ENCODE measurements at regions not wholly inside any gene's neighbourhood (a gene's known extent, or its start where the extent isn't known, plus 50 kb on each side); places are given as distances from the start of the nearest gene placed in this dataset.

DNA sequence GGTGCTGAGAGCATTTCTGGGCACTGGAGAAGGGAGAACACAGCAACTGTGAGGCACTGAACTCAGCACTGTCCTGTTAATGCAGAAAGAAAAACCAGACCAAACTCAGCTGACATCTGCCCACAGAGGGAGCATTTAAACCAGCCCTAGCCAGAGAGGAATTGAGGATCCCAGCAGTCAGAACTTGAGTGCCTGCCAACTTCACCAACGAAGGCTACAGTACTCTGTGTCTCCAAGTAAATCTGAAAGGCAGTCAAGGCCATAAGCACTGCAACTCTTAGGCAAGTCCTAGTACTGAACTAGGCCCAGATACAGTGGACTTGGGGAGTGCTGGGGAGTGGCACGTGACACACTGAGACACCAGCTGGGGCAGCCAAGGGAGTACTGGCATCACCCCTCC, 176.2 kb upstream of the ZC3H15 start:
- no peaks in the 10 kb centered on the region for H3K27me3 ChIP-seq (ENCODE audit: insufficient read depth, low read length)
- H3K4me3 ChIP-seq (ENCODE audit: low read length), result no peak overlapping the region
- peaks cover 24% of the 10 kb centered on the region for H3K4me1 ChIP-seq (ENCODE audit: insufficient read depth, low read length)
- peaks cover 25% of the 10 kb centered on the region for H3K9me3 ChIP-seq (ENCODE audit: insufficient read depth, low read depth, low read length)
- H3K27ac ChIP-seq (ENCODE audit: low read length), result no peak overlapping the region
- no peak overlapping the region for H3K9ac ChIP-seq (ENCODE audit: low read depth, low read length)
- no peaks in the 10 kb centered on the region for H3K36me3 ChIP-seq (ENCODE audit: insufficient read depth, low read depth, low read length)

GRCh38 chr2:186319105-186319504, 167.0 kb upstream of the ZC3H15 start:
- no peak overlapping the region for H3K27ac ChIP-seq (ENCODE audit: low read length)
- H3K27me3 ChIP-seq (ENCODE audit: insufficient read depth, low read length), result no peaks in the 10 kb centered on the region
- no peak overlapping the region for H3K9ac ChIP-seq (ENCODE audit: low read depth, low read length)
- no peaks in the 10 kb centered on the region for H3K4me1 ChIP-seq (ENCODE audit: insufficient read depth, low read length)
- no peak overlapping the region for H3K4me3 ChIP-seq (ENCODE audit: low read length)
- H3K9me3 ChIP-seq (ENCODE audit: insufficient read depth, low read depth, low read length), result peaks cover 7% of the 10 kb centered on the region; the same call in 1 of the 2 replicates
- H3K36me3 ChIP-seq (ENCODE audit: insufficient read depth, low read depth, low read length), result no peaks in the 10 kb centered on the region

DNA sequence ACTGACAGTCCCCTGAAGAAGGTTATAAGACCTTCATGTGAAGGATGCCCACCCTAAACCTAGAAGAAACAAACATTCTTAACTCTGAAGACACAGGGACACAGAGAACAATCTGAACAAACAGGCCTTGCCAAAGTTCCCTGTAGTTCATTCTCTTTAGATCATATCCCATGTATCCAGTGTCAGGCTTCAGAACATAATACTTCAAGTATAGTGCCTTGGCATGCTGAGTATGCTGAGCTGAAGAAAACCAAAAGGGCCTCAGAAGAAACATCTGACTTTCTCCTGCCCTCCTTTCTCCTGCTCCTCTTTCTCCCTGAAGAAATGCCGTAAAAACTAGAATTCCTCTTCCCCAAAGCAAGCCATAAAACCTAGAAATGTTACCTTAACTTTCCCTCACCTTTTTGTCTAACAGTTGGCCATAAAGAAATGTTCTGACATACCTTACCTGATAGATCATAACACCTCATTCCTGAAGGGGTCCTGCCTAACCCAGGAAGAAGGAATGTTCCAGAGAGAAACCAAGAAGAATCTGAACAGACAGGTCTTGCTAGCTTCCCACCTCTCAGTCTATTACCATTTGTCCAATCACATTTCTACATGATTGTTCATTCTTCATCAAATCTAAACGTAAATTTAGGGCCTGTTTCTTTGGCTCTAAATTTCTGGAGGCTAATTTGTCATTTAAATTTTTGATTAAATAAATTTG, 160.1 kb upstream of the ZC3H15 start:
- Histone ChIP-seq H3K27me3 (ENCODE audit: insufficient read depth, low read length) (no peaks in the 10 kb centered on the region), H3K4me1 (ENCODE audit: insufficient read depth, low read length) (no peaks in the 10 kb centered on the region), H3K36me3 (ENCODE audit: insufficient read depth, low read depth, low read length) (no peaks in the 10 kb centered on the region), H3K4me3 (ENCODE audit: low read length) (no peak overlapping the region), H3K9me3 (ENCODE audit: insufficient read depth, low read depth, low read length) (no peaks in the 10 kb centered on the region), H3K9ac (ENCODE audit: low read depth, low read length) (no peak overlapping the region), H3K27ac (ENCODE audit: low read length) (no peak overlapping the region)

DNA sequence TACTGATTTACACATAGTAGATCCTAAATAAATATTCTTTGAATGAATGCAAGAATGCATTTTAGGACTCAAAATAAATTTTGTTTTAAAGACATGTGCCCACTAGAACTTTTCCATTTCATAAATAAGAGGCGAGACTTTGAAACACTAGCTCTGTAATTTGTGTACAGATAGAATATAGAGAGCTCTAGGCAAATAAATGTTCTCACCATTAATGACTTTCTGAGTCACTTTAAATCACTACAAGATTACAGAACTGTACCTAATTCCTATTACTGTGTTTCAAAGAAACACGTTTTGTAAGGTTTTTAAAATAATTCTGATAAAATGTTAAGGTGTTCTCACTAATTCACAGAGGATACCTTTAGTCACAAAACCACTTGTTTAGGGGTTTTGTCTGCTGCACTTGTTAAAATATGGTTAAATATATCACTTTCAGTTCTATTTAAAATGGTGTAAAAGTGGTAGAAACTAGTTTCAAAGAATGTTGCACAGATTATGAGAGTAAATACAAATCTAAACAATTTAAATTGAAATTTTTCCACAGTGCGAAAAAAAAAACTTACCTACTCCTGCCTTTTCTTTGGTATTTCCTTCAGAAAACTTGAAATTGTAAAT, 158.7 kb upstream of the ZC3H15 start:
- Histone ChIP-seq H3K4me3 (ENCODE audit: low read length) (no peak overlapping the region), H3K27me3 (ENCODE audit: insufficient read depth, low read length) (no peaks in the 10 kb centered on the region), H3K36me3 (ENCODE audit: insufficient read depth, low read depth, low read length) (no peaks in the 10 kb centered on the region), H3K27ac (ENCODE audit: low read length) (no peak overlapping the region), H3K4me1 (ENCODE audit: insufficient read depth, low read length) (no peaks in the 10 kb centered on the region), H3K9ac (ENCODE audit: low read depth, low read length) (no peak overlapping the region), H3K9me3 (ENCODE audit: insufficient read depth, low read depth, low read length) (no peaks in the 10 kb centered on the region)

GRCh38 chr2:186328838-186329237, 157.2 kb upstream of the ZC3H15 start:
- no peaks in the 10 kb centered on the region for H3K4me1 ChIP-seq (ENCODE audit: insufficient read depth, low read length)
- no peak overlapping the region for H3K27ac ChIP-seq (ENCODE audit: low read length)
- no peaks in the 10 kb centered on the region for H3K27me3 ChIP-seq (ENCODE audit: insufficient read depth, low read length)
- no peaks in the 10 kb centered on the region for H3K9me3 ChIP-seq (ENCODE audit: insufficient read depth, low read depth, low read length)
- H3K4me3 ChIP-seq (ENCODE audit: low read length), result no peak overlapping the region
- no peaks in the 10 kb centered on the region for H3K36me3 ChIP-seq (ENCODE audit: insufficient read depth, low read depth, low read length)
- H3K9ac ChIP-seq (ENCODE audit: low read depth, low read length), result no peak overlapping the region

GRCh38 chr2:186330050-186330449, 156.0 kb upstream of the ZC3H15 start:
- no peaks in the 10 kb centered on the region for H3K27me3 ChIP-seq (ENCODE audit: insufficient read depth, low read length)
- no peak overlapping the region for H3K9ac ChIP-seq (ENCODE audit: low read depth, low read length)
- H3K9me3 ChIP-seq (ENCODE audit: insufficient read depth, low read depth, low read length), result no peaks in the 10 kb centered on the region

GRCh38 chr2:186339716-186340115, 146.3 kb upstream of the ZC3H15 start:
- no peaks in the 10 kb centered on the region for H3K27me3 ChIP-seq (ENCODE audit: insufficient read depth, low read length)
- H3K36me3 ChIP-seq (ENCODE audit: insufficient read depth, low read depth, low read length), result no peaks in the 10 kb centered on the region
- no peak overlapping the region for H3K4me3 ChIP-seq (ENCODE audit: low read length)
- peaks cover 3% of the 10 kb centered on the region; the same call in 1 of the 2 replicates for H3K9me3 ChIP-seq (ENCODE audit: insufficient read depth, low read depth, low read length)
- H3K27ac ChIP-seq (ENCODE audit: low read length), result no peak overlapping the region
- H3K4me1 ChIP-seq (ENCODE audit: insufficient read depth, low read length), result no peaks in the 10 kb centered on the region
- H3K9ac ChIP-seq (ENCODE audit: low read depth, low read length), result no peak overlapping the region

More at GRCh38 chr2:186330050-186330449, 156.0 kb upstream of the ZC3H15 start:
- H3K4me3 ChIP-seq (ENCODE audit: low read length), result no peak overlapping the region
- H3K4me1 ChIP-seq (ENCODE audit: insufficient read depth, low read length), result no peaks in the 10 kb centered on the region
- H3K36me3 ChIP-seq (ENCODE audit: insufficient read depth, low read depth, low read length), result no peaks in the 10 kb centered on the region
- no peak overlapping the region for H3K27ac ChIP-seq (ENCODE audit: low read length)

GRCh38 chr2:186342029-186342428, 144.0 kb upstream of the ZC3H15 start:
- no peaks in the 10 kb centered on the region for H3K27me3 ChIP-seq (ENCODE audit: insufficient read depth, low read length)
- peaks cover 3% of the 10 kb centered on the region; the same call in 1 of the 2 replicates for H3K9me3 ChIP-seq (ENCODE audit: insufficient read depth, low read depth, low read length)
- peaks cover 3% of the 10 kb centered on the region; the same call in 1 of the 2 replicates for H3K4me1 ChIP-seq (ENCODE audit: insufficient read depth, low read length)
- no peak overlapping the region for H3K9ac ChIP-seq (ENCODE audit: low read depth, low read length)
- no peaks in the 10 kb centered on the region for H3K36me3 ChIP-seq (ENCODE audit: insufficient read depth, low read depth, low read length)
- H3K4me3 ChIP-seq (ENCODE audit: low read length), result no peak overlapping the region
- no peak overlapping the region for H3K27ac ChIP-seq (ENCODE audit: low read length)

- Histone ChIP-seq H3K9ac (ENCODE audit: low read depth, low read length) (no peak overlapping the region), H3K27me3 (ENCODE audit: insufficient read depth, low read length) (no peaks in the 10 kb centered on the region), H3K9me3 (ENCODE audit: insufficient read depth, low read depth, low read length) (no peaks in the 10 kb centered on the region), H3K4me3 (ENCODE audit: low read length) (no peak overlapping the region), H3K36me3 (ENCODE audit: insufficient read depth, low read depth, low read length) (no peaks in the 10 kb centered on the region), H3K4me1 (ENCODE audit: insufficient read depth, low read length) (peaks cover 3% of the 10 kb centered on the region; the same call in 1 of the 2 replicates), H3K27ac (ENCODE audit: low read length) (no peak overlapping the region)
These were observed 140.3 kb upstream of the ZC3H15 start for GRCh38 chr2:186345745-186346144.

DNA sequence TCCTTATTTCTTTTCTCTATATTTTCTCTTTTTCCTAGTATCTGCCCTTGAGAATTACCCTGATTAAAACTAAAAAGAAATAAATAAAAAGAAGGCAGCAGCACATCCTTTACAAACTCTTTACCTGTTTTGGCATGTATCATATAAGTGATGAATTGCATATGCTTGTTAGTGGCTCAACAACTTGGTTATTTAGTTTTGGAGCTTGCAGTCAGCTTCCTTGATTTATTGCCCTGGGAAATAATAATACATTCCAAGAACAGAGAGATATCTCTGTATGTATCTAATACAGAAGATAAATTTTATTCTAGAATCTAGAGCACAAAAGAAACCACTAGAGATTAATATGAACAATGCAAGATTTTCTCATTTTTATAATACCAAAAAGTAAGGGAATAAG, 139.8 kb upstream of the ZC3H15 start:
- no peak overlapping the region for H3K4me3 ChIP-seq (ENCODE audit: low read length)
- no peaks in the 10 kb centered on the region for H3K36me3 ChIP-seq (ENCODE audit: insufficient read depth, low read depth, low read length)
- no peaks in the 10 kb centered on the region for H3K27me3 ChIP-seq (ENCODE audit: insufficient read depth, low read length)
- no peak overlapping the region for H3K9ac ChIP-seq (ENCODE audit: low read depth, low read length)
- no peaks in the 10 kb centered on the region for H3K9me3 ChIP-seq (ENCODE audit: insufficient read depth, low read depth, low read length)
- H3K27ac ChIP-seq (ENCODE audit: low read length), result no peak overlapping the region
- H3K4me1 ChIP-seq (ENCODE audit: insufficient read depth, low read length), result peaks cover 3% of the 10 kb centered on the region; the same call in 1 of the 2 replicates

DNA sequence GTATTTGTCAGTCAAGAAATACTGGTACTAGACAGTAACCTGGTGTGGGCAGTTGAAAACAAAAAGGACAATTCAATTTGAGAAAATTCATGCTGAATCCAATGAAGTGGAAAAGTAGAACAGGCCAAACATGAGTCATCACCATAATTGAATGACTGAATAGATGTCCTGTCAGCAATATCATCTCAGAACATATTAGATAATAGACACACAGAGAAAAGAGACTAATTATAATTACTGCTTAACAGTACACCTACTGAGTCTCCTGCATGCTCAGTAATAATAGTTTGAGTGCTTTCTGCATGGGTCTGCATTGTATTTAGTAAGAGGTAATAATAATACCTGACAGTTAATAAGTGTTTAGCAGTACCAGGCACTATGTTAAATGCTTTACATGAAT, 138.6 kb upstream of the ZC3H15 start:
- no peak overlapping the region for H3K9ac ChIP-seq (ENCODE audit: low read depth, low read length)
- no peak overlapping the region for H3K27ac ChIP-seq (ENCODE audit: low read length)
- H3K4me3 ChIP-seq (ENCODE audit: low read length), result no peak overlapping the region
- H3K4me1 ChIP-seq (ENCODE audit: insufficient read depth, low read length), result peaks cover 3% of the 10 kb centered on the region; the same call in 1 of the 2 replicates
- no peaks in the 10 kb centered on the region for H3K27me3 ChIP-seq (ENCODE audit: insufficient read depth, low read length)
- H3K36me3 ChIP-seq (ENCODE audit: insufficient read depth, low read depth, low read length), result no peaks in the 10 kb centered on the region
- H3K9me3 ChIP-seq (ENCODE audit: insufficient read depth, low read depth, low read length), result no peaks in the 10 kb centered on the region

- no peak overlapping the region for H3K9ac ChIP-seq (ENCODE audit: low read depth, low read length)
- peaks cover 7% of the 10 kb centered on the region; the same call in 1 of the 2 replicates for H3K9me3 ChIP-seq (ENCODE audit: insufficient read depth, low read depth, low read length)
- no peaks in the 10 kb centered on the region for H3K27me3 ChIP-seq (ENCODE audit: insufficient read depth, low read length)
- H3K4me3 ChIP-seq (ENCODE audit: low read length), result no peak overlapping the region
- H3K36me3 ChIP-seq (ENCODE audit: insufficient read depth, low read depth, low read length), result no peaks in the 10 kb centered on the region
- no peak overlapping the region for H3K27ac ChIP-seq (ENCODE audit: low read length)
- H3K4me1 ChIP-seq (ENCODE audit: insufficient read depth, low read length), result peaks cover 3% of the 10 kb centered on the region; the same call in 1 of the 2 replicates
These were observed 137.9 kb upstream of the ZC3H15 start for GRCh38 chr2:186348200-186348599.

Data from iPS-20b (cell line).